Panc1 (cell line): ENCODE measurements at regions not wholly inside any gene's neighbourhood (a gene's known extent, or its start where the extent isn't known, plus 50 kb on each side); places are given as distances from the start of the nearest gene placed in this dataset.

ENCODE experiments used
- POLR2AphosphoS5 ChIP-seq: IDR thresholded peaks from 2 replicates; pipeline ENCODE4 v1.6.1; 2012; ENCODE audit warnings: mild to moderate bottlenecking, low read depth, low read length, moderate library complexity
- SIN3A ChIP-seq: IDR thresholded peaks from 2 replicates; pipeline ENCODE4 v1.6.1; 2012; ENCODE audit warnings: low read depth, mild to moderate bottlenecking, low read length, moderate library complexity, borderline replicate concordance; ENCODE audit not compliant: insufficient read depth
- TCF7L2 ChIP-seq: IDR thresholded peaks from 2 replicates; pipeline ENCODE4 v1.6.1; 2011; ENCODE audit warnings: mild to moderate bottlenecking, low read depth, low read length, inconsistent platforms
- TF ChIP-seq, protein P1 (sequence below): fragments of 450-650 bp; IDR thresholded peaks from 2 replicates; pipeline ENCODE4 v1.5.1; 2017; ENCODE audit warnings: mild to moderate bottlenecking
- TF ChIP-seq, protein P2 (sequence below), 2 experiments: IDR thresholded peaks; 2 replicates each; pipeline ENCODE4 v1.6.1; 2011 to 2012; ENCODE audit warnings: low read depth in 2 of 2, control low read depth in 1 of 2, low read length in 1 of 2, mild to moderate bottlenecking in 1 of 2, moderate library complexity in 1 of 2; ENCODE audit not compliant: insufficient read depth in 1 of 2

DNA sequence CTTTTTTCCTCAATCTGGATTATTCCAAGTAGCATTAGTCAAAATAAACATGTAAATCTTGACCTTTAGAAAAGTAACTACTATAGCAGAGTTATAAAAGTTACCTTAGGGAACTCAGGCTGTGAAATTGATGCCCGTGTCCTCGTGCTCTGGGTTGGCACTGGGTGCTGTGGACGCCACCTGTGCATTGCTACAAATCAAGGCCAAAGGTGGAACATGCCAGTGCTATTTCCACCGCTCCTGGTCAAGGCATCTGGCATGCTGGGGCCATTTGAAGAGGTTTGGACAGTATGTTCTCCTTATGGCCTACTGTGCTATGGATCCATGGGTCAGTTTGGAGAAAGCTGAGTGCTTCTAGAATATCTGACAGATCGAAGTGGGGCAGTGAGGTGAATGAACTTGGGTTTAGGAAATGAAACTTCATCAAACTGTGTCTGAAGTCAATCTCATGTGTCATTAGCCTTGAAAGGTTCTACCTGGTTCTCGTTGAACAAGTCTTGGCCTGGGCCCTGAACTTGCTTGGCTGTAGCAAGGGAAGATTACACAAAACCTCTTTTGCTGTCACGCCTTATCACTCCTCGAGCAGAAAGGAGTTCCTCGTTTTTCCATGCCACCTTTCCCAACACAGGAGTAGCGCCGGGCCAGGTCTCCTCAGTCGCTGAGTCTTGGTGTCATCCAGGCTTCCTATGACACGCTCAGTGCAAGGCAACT lies 397.6 kb upstream of the RGMA start:
- TF ChIP-seq POLR2AphosphoS5 (no peak), TCF7L2 (no peak), SIN3A (no peak)
- TF ChIP-seq, protein P1, sequence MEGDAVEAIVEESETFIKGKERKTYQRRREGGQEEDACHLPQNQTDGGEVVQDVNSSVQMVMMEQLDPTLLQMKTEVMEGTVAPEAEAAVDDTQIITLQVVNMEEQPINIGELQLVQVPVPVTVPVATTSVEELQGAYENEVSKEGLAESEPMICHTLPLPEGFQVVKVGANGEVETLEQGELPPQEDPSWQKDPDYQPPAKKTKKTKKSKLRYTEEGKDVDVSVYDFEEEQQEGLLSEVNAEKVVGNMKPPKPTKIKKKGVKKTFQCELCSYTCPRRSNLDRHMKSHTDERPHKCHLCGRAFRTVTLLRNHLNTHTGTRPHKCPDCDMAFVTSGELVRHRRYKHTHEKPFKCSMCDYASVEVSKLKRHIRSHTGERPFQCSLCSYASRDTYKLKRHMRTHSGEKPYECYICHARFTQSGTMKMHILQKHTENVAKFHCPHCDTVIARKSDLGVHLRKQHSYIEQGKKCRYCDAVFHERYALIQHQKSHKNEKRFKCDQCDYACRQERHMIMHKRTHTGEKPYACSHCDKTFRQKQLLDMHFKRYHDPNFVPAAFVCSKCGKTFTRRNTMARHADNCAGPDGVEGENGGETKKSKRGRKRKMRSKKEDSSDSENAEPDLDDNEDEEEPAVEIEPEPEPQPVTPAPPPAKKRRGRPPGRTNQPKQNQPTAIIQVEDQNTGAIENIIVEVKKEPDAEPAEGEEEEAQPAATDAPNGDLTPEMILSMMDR, result no peak
- TF ChIP-seq, protein P2, sequence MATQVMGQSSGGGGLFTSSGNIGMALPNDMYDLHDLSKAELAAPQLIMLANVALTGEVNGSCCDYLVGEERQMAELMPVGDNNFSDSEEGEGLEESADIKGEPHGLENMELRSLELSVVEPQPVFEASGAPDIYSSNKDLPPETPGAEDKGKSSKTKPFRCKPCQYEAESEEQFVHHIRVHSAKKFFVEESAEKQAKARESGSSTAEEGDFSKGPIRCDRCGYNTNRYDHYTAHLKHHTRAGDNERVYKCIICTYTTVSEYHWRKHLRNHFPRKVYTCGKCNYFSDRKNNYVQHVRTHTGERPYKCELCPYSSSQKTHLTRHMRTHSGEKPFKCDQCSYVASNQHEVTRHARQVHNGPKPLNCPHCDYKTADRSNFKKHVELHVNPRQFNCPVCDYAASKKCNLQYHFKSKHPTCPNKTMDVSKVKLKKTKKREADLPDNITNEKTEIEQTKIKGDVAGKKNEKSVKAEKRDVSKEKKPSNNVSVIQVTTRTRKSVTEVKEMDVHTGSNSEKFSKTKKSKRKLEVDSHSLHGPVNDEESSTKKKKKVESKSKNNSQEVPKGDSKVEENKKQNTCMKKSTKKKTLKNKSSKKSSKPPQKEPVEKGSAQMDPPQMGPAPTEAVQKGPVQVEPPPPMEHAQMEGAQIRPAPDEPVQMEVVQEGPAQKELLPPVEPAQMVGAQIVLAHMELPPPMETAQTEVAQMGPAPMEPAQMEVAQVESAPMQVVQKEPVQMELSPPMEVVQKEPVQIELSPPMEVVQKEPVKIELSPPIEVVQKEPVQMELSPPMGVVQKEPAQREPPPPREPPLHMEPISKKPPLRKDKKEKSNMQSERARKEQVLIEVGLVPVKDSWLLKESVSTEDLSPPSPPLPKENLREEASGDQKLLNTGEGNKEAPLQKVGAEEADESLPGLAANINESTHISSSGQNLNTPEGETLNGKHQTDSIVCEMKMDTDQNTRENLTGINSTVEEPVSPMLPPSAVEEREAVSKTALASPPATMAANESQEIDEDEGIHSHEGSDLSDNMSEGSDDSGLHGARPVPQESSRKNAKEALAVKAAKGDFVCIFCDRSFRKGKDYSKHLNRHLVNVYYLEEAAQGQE (IDR thresholded peaks at IDR 0.05; ENCODE audit: insufficient read depth in 1 of 2, low read depth in 2 of 2, low read length in 1 of 2), result no peak
